ENCODE measurements at regions not wholly inside any gene's neighbourhood (a gene's known extent, or its start where the extent isn't known, plus 50 kb on each side); places are given as distances from the start of the nearest gene placed in this dataset.

- no peak for TF ChIP-seq GABPA (IDR thresholded peaks at IDR 0.05; ENCODE audit: low read depth)
- TF ChIP-seq CTCF (IDR thresholded peaks at IDR 0.05; ENCODE audit: insufficient read depth, low read length): no peak
- TF ChIP-seq, protein P1, sequence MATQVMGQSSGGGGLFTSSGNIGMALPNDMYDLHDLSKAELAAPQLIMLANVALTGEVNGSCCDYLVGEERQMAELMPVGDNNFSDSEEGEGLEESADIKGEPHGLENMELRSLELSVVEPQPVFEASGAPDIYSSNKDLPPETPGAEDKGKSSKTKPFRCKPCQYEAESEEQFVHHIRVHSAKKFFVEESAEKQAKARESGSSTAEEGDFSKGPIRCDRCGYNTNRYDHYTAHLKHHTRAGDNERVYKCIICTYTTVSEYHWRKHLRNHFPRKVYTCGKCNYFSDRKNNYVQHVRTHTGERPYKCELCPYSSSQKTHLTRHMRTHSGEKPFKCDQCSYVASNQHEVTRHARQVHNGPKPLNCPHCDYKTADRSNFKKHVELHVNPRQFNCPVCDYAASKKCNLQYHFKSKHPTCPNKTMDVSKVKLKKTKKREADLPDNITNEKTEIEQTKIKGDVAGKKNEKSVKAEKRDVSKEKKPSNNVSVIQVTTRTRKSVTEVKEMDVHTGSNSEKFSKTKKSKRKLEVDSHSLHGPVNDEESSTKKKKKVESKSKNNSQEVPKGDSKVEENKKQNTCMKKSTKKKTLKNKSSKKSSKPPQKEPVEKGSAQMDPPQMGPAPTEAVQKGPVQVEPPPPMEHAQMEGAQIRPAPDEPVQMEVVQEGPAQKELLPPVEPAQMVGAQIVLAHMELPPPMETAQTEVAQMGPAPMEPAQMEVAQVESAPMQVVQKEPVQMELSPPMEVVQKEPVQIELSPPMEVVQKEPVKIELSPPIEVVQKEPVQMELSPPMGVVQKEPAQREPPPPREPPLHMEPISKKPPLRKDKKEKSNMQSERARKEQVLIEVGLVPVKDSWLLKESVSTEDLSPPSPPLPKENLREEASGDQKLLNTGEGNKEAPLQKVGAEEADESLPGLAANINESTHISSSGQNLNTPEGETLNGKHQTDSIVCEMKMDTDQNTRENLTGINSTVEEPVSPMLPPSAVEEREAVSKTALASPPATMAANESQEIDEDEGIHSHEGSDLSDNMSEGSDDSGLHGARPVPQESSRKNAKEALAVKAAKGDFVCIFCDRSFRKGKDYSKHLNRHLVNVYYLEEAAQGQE (IDR thresholded peaks at IDR 0.05; ENCODE audit: insufficient replicate concordance, low read depth): no peak
These were observed 92.9 kb downstream of the C21orf91 start for GRCh38 chr21:17726047-17726829.
